ENCODE measurements at regions not wholly inside any gene's neighbourhood (a gene's known extent, or its start where the extent isn't known, plus 50 kb on each side); places are given as distances from the start of the nearest gene placed in this dataset.

GRCh38 chr6:105932440-105932839, 153.7 kb upstream of the PRDM1 start:
- no peak for DNase-seq (ENCODE audit: low read depth)

GRCh38 chr6:105929626-105930025, 156.5 kb upstream of the PRDM1 start:
- TF ChIP-seq CTCF (conservative IDR thresholded peaks at IDR 0.05; ENCODE audit: low read depth, low read length): no peak
- DNase-seq (ENCODE audit: low read depth): no peak
- no peak overlapping the region for H3K4me3 ChIP-seq (ENCODE audit: low read length)

More at GRCh38 chr6:105932440-105932839, 153.7 kb upstream of the PRDM1 start:
- TF ChIP-seq CTCF (conservative IDR thresholded peaks at IDR 0.05; ENCODE audit: low read depth, low read length): no peak
- H3K4me3 ChIP-seq (ENCODE audit: low read length): no peak overlapping the region

- H3K4me3 ChIP-seq (ENCODE audit: low read length): no peak overlapping the region
- no peak for TF ChIP-seq CTCF (conservative IDR thresholded peaks at IDR 0.05; ENCODE audit: low read depth, low read length)
- DNase-seq (ENCODE audit: low read depth): no peak
Observed at GRCh38 chr6:105926318-105926717, 159.8 kb upstream of the PRDM1 start.

- H3K4me3 ChIP-seq (ENCODE audit: low read length): no peak overlapping the region
- TF ChIP-seq CTCF (conservative IDR thresholded peaks at IDR 0.05; ENCODE audit: low read depth, low read length): no peak
Observed at GRCh38 chr6:105925706-105926105, 160.4 kb upstream of the PRDM1 start.

GRCh38 chr6:105921781-105922180, 164.4 kb upstream of the PRDM1 start:
- H3K4me3 ChIP-seq (ENCODE audit: low read length): no peak overlapping the region
- DNase-seq (ENCODE audit: low read depth): no peak
- no peak for TF ChIP-seq CTCF (conservative IDR thresholded peaks at IDR 0.05; ENCODE audit: low read depth, low read length)

More at GRCh38 chr6:105925706-105926105, 160.4 kb upstream of the PRDM1 start:
- no peak for DNase-seq (ENCODE audit: low read depth)

GRCh38 chr6:105920071-105920470, 166.1 kb upstream of the PRDM1 start:
- DNase-seq (ENCODE audit: low read depth): no peak
- no peak for TF ChIP-seq CTCF (conservative IDR thresholded peaks at IDR 0.05; ENCODE audit: low read depth, low read length)
- no peak overlapping the region for H3K4me3 ChIP-seq (ENCODE audit: low read length)

GRCh38 chr6:105917038-105917695, 169.0 kb upstream of the PRDM1 start:
- TF ChIP-seq CTCF (conservative IDR thresholded peaks at IDR 0.05; ENCODE audit: low read depth, low read length): no peak

More at GRCh38 chr6:105917038-105917695, 169.0 kb upstream of the PRDM1 start:
- H3K4me3 ChIP-seq (ENCODE audit: low read length): no peak overlapping the region
- no peak for DNase-seq (ENCODE audit: low read depth)
